Iris pigment epithelial cell (primary cell): ENCODE measurements at regions not wholly inside any gene's neighbourhood (a gene's known extent, or its start where the extent isn't known, plus 50 kb on each side); places are given as distances from the start of the nearest gene placed in this dataset.
"Not testable (repeated sequence)": the region's sequence is repeated elsewhere in the genome, so short reads cannot be mapped to it uniquely, and the experiment has no call there.

Experiments
- DNase-seq: peaks from one replicate; pipeline ENCODE4 v3.0.0-alpha.2; 2011; ENCODE audit warnings: low read depth

DNA sequence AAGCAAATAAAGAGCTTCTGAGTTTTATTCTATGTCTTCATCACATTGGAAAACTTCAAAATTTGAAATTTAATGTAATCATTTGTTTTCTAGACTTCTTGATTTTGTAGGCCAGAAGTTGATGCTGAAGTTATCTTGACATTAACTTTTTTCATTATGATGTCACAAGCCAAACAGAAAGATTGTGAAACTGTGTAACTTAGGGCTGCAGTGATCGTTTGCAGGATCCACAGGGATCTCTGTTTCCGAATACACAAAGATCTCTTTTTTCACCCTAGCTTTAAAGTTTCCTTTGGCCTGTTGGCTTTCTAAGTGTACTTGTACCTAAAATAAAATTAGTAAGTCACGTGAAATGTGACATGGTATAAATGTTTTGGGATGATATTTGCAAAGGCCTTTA, 594.9 kb upstream of the CDH2 start:
- no peak for DNase-seq

- no peak for DNase-seq
Measured at GRCh38 chr18:28768791-28769768, 592.1 kb upstream of the CDH2 start.

DNA sequence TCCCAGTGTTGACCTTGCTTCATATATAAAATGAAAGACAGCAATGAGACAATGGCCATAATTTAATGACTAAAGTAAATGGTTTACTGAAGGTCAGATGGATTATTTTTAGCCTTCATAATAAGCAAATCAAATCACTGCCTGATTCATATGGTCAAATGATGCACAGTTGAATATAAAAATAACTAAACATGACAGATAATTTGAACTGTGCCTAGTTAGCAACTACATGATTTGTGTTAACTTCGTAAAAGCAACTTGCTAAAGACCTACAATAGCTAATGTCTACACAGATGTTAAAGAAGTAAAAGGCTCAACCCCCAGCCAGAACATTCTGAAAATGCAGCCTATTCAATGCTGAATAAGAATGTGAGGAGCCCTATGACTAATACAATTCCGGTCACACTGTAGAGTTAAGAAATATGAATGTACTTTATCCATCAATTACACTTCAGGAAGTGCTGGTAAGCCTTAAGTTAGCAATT, 590.8 kb upstream of the CDH2 start:
- peak; percentile 87 for DNase-seq

GRCh38 chr18:28767201-28767600, 590.3 kb upstream of the CDH2 start:
- peak; percentile 49 for DNase-seq

- peak; percentile 54 for DNase-seq
Measured at GRCh38 chr18:28766721-28767120, 589.8 kb upstream of the CDH2 start.

DNA sequence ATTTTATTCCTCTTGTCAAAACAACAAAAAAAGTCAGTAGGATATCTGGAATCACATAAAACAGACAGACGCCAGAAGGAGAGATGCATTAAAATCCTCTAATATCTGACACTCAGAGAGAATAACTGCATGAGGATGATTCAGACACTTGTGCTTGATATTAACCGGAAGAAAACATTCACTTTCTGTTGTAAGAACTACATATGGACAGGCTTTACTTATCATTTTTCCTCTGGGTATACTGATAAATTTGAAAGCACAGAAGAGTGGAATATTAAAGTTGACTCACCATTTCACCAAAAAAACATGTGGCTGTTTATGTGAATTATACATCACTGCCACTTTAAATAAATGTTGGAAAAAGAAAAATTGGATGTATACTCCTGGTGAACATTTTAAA, 589.1 kb upstream of the CDH2 start:
- peak; percentile 73 for DNase-seq

DNA sequence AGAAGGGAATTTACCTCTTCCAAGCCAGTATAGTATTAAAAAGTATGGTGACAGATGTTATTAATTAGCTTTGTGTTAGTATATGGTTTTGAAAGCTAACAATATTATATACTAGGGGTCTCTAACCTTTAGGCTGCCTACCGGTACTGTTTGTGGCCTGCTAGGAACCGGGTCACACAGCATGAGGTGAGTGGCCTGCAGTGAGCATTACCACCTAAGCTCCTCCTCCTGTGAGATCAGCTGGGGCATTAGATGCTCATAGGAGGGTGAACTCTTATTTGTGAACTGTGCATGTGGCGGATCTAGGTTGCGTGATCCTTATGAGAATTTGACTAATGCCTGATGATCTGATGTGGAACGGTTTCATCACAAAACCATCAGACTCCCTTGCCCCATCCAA, 583.4 kb upstream of the CDH2 start:
- DNase-seq, result no peak

- no peak for DNase-seq
Measured at GRCh38 chr18:28757466-28758008, 580.6 kb upstream of the CDH2 start.

GRCh38 chr18:28743115-28743514, 566.2 kb upstream of the CDH2 start:
- no peak for DNase-seq

DNA sequence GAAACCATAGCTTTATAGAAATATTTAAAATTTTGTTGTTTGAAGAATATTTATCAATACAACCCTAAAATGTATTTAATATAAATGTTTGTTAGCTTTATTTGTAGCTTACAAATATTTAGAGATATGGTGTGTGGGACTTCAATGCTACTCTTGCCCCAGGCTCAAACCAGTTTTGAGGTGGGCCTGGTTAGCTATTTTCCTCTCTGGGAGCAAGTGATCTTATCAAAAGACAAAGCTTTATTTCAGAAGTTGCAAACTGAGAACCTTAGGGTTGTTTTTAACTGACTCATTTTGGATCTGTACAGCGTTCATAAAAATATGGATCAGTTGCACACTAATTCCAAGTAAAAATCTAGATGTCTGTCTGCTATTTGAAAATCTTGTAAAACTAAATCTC, 563.6 kb upstream of the CDH2 start:
- no peak for DNase-seq

GRCh38 chr18:28736951-28737350, 560.0 kb upstream of the CDH2 start:
- DNase-seq, result no peak

GRCh38 chr18:28736223-28736622, 559.3 kb upstream of the CDH2 start:
- no peak for DNase-seq

DNA sequence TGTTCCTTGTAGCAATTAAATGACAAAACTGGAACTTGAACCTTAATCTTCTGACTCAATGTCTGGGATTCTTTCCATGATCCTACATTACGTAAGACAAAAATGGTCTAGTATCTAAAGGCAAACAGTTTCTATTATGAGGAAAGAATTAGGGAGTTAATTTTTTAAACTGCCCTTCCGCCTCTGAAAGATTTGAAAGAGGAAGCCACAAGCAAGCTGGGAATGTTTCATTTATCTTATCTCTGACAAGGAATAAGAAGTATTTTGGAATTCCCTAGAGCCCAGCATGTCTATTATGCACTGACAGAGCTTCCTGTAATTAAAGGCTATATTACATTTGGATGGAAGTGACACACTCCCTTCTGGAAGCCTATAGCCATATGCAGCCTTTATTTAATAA, 558.8 kb upstream of the CDH2 start:
- DNase-seq, result peak; percentile 86

DNA sequence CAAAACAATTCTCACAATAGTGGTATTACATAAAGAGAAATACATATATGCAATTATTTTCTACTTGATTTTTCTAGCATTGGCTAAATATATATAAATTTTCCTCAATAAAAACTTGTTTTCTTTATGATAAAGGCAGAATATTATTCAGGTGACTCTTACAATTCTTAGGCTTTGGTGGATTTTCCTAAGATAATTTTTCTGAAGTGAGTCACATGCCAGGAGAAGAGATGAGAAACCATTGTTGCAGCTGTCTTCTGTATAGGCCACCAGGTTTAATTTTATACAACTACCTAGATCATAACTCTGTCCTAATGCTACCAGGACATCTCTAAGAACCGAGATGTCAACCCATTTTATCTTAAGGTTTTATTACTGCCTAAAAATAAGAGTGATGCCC, 552.4 kb upstream of the CDH2 start:
- peak; percentile 46 for DNase-seq

GRCh38 chr18:28728891-28729290, 552.0 kb upstream of the CDH2 start:
- peak; percentile 36 for DNase-seq

DNA sequence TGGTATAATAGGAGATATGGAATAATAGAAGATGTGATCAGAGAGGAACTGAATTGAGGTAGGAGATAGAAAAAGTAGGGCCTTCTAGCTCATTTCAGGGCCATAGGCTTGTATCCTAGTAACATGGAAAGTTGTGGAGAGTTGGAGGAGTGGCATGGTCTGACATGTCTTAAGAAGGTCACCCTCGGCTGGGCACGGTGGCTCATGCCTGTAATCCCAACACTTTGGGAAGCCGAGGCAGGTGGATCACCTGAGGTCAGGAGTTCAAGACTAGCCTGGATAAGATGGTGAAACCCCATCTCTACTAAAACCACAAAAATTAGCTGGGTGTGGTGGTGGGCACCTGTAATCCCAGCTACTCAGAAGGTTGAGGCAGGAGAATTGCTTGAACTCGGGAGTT, 550.3 kb upstream of the CDH2 start:
- DNase-seq, result not testable (repeated sequence)

DNA sequence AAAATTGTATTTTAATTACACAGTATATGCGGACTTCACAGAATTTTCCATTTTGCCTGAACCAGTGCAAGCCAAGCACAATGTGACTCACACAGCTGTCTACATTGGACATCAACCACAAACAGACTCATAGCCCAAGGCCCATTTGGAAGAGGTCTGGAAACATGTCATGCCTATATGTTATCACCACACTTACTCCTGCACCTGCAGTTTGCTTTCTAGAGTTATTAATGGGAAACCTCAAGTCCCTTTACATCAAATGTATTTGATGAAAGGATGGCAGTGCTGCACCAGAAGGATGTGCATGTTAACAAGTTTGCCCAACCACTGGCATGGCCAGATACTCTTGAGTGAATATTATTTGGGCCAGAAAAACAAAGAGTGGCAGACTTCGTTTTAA, 548.9 kb upstream of the CDH2 start:
- DNase-seq, result no peak

- no peak for DNase-seq
Measured at GRCh38 chr18:28723506-28723905, 546.6 kb upstream of the CDH2 start.

- no peak for DNase-seq
Measured at GRCh38 chr18:28718696-28719095, 541.8 kb upstream of the CDH2 start.

GRCh38 chr18:28716338-28716737, 539.4 kb upstream of the CDH2 start:
- no peak for DNase-seq

- no peak for DNase-seq
Measured at GRCh38 chr18:28715206-28715605, 538.3 kb upstream of the CDH2 start.

DNA sequence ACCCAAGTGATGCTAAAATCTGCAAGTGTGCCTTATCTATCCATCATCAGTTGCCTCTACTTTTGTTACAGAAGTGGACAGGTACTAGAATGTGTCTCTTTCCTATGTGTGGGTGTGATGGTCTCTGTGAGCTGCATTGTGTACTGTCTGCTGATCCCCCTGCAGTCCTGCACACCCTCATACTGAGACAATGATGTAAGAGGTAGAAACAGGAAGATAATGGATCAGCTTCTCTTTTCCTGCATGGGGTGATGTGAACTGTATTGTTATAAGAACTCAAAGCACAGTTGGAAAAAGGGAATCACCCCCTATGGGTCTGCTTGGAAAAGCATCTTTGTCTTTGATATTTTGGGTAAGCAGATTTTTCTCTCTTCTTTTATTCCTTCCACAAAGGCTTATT, 537.6 kb upstream of the CDH2 start:
- no peak for DNase-seq

- DNase-seq, result no peak
Measured at GRCh38 chr18:28712796-28713425, 536.0 kb upstream of the CDH2 start.
